ENCODE measurements at regions not wholly inside any gene's neighbourhood (a gene's known extent, or its start where the extent isn't known, plus 50 kb on each side); places are given as distances from the start of the nearest gene placed in this dataset.
A peak's percentile ranks its signal among the peaks of the same experiment; 100 is the strongest.

DNA sequence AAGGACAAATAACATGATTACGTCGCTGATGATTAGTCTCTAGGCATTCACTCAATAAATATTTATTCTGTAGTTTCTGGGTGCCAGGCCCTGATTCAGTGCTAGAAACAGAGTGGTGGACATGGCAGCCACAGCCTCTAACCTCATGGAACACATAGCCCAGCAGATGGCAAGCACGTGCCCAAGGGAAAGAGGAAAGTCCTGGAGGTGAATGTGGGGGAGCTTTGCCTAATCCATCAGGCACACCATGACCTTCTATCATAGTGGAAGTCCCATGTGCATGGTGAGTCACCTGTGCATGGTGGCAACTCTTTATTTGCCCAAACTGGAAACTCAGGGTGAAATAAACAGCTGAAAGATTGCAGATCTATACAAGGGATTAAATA is 143.0 kb upstream of the TNFAIP3 start:
- H3K4me3 ChIP-seq: no peak overlapping the region
- no peaks in the 10 kb centered on the region for H3K36me3 ChIP-seq (ENCODE audit: low read depth)
- no peaks in the 10 kb centered on the region for H3K9me3 ChIP-seq
- intact Hi-C loops (cut with DNase I, micrococcal nuclease): no loop called here
- TF ChIP-seq, protein P1, sequence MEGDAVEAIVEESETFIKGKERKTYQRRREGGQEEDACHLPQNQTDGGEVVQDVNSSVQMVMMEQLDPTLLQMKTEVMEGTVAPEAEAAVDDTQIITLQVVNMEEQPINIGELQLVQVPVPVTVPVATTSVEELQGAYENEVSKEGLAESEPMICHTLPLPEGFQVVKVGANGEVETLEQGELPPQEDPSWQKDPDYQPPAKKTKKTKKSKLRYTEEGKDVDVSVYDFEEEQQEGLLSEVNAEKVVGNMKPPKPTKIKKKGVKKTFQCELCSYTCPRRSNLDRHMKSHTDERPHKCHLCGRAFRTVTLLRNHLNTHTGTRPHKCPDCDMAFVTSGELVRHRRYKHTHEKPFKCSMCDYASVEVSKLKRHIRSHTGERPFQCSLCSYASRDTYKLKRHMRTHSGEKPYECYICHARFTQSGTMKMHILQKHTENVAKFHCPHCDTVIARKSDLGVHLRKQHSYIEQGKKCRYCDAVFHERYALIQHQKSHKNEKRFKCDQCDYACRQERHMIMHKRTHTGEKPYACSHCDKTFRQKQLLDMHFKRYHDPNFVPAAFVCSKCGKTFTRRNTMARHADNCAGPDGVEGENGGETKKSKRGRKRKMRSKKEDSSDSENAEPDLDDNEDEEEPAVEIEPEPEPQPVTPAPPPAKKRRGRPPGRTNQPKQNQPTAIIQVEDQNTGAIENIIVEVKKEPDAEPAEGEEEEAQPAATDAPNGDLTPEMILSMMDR (IDR thresholded peaks at IDR 0.05): no peak
- peak; percentile 45 for ATAC-seq
- no peak for DNase-seq
- peaks cover 3% of the 10 kb centered on the region for H3K4me1 ChIP-seq (ENCODE audit: low read depth)

DNA sequence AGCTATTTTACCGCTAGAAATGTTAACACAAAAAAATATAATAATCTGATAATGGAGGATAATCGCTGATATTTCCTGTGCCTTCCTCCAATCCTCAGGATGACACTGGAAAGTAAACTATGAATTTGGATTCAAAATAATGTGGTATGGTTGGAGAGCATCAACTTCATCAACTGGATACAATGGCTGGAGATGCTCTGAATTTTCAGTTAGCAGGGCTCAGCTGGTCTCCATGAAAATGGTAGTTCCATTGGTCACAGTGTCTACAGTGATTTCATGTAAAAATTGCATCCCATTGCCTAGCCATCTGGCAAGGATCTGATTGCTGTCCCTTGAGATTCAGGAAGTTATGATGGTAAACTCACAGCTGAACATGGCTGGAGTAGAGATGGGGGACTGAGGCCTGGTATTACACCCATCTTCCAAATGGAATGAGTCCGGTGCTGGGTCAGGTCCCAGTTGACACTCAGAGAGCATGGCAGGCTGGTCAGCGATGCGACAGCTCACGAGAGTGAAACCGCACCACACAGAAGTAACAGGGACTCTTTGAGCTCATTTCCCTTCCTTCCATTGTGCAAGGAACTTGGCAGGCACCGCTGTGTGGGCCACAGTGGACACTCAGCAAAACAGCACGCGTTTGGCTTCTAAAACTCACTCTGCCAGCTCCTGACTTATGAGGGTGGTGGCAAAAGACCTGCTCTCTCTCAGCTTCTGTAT is 142.4 kb upstream of the TNFAIP3 start:
- peak; percentile 22 for ATAC-seq
- TF ChIP-seq, protein P1 (IDR thresholded peaks at IDR 0.05): no peak
- Histone ChIP-seq H3K9me3 (no peaks in the 10 kb centered on the region), H3K4me1 (ENCODE audit: low read depth) (peaks cover 3% of the 10 kb centered on the region), H3K36me3 (ENCODE audit: low read depth) (no peaks in the 10 kb centered on the region), H3K4me3 (no peak overlapping the region)
- intact Hi-C loops (cut with DNase I, micrococcal nuclease): no loop called here
- no peak for DNase-seq

DNA sequence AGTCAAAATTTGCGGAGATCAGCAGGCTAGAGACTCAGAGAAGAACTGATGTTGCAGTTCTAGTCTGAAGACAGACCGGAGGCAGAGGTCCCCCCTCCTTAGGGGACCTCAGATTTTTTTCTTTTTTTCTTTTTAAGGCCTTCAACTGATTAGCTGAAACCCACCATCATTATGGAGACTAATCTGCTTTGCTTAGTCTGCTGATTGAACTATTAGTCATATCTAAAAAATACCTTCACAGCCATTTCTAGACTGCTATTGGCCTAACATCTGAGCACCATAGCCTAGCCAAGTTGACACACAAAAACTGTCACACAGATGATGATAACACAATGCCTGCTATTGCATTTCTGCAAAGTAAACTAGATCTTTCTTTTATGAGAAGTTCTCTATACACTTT is 141.1 kb upstream of the TNFAIP3 start:
- Histone ChIP-seq H3K4me1 (ENCODE audit: low read depth) (peaks cover 3% of the 10 kb centered on the region), H3K4me3 (no peak overlapping the region), H3K9me3 (no peaks in the 10 kb centered on the region), H3K36me3 (ENCODE audit: low read depth) (no peaks in the 10 kb centered on the region)
- no peak for ATAC-seq
- intact Hi-C loops (cut with DNase I, micrococcal nuclease): no loop called here
- no peak for DNase-seq
- TF ChIP-seq, protein P1 (IDR thresholded peaks at IDR 0.05): no peak

DNA sequence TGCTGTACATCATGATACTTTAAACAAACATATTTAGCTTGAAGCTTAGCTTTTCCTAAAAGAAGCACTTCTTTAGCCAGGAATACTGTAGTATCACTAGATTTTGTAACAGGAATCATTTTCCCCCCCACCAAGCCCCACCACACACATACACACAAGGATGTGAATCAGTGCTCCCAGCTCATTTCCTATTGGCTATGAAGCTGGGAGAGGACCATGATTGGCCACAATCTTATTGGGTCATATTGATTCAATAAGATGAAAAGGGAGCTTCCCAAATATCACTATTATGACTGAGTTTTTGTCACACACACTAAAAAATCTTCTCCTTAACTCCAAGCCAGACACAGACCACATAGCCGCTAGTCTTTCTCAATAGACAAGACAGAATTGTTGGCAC is 140.5 kb upstream of the TNFAIP3 start:
- TF ChIP-seq, protein P1 (IDR thresholded peaks at IDR 0.05): no peak
- no peak overlapping the region for H3K4me3 ChIP-seq
- H3K4me1 ChIP-seq (ENCODE audit: low read depth): peaks cover 3% of the 10 kb centered on the region
- H3K36me3 ChIP-seq (ENCODE audit: low read depth): no peaks in the 10 kb centered on the region
- intact Hi-C loops (cut with DNase I, micrococcal nuclease): no loop called here
- DNase-seq: no peak
- H3K9me3 ChIP-seq: no peaks in the 10 kb centered on the region
- ATAC-seq: no peak

DNA sequence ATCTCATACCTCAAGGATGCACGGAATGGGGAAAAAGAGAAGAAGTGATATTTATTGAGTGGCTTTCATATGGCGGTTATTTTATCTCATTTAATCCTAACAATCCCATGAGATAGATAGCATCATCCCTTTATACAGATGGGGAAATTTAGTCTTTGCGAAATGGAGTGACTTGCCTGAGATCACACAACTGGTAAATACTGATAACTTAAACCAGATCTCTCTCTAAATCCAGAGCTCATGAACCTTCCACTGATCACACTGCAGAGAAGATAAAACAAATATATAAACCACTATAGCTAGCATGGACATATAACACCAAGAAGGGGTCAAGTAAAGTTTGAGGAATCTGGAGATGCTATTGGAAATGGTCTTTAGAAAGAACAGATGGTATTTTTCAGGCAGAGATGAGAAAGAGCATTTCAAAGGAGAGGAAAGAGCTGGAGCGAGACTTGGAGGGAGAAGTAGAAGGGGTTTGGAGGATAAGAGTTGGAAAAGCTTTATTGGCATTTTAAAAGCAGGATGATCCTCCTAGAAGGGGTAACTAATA is 139.8 kb upstream of the TNFAIP3 start:
- no peak overlapping the region for H3K4me3 ChIP-seq
- no peak for DNase-seq
- intact Hi-C loops (cut with DNase I, micrococcal nuclease): no loop called here
- TF ChIP-seq, protein P1 (IDR thresholded peaks at IDR 0.05): no peak
- no peaks in the 10 kb centered on the region for H3K9me3 ChIP-seq
- no peak for ATAC-seq
- H3K4me1 ChIP-seq (ENCODE audit: low read depth): peaks cover 3% of the 10 kb centered on the region
- no peaks in the 10 kb centered on the region for H3K36me3 ChIP-seq (ENCODE audit: low read depth)
